A549 (cell line): ENCODE measurements at regions not wholly inside any gene's neighbourhood (a gene's known extent, or its start where the extent isn't known, plus 50 kb on each side); places are given as distances from the start of the nearest gene placed in this dataset.

Experiments used
- ATAC-seq, 2 experiments: fragments of 200-7000 bp in 1 of 2; fragments of >200 bp in 1 of 2; cut with Nextera tagmentation in 1 of 2; cut with Tn5 transposase in 1 of 2; 3 replicates each; pipeline versions ENCODE4 v1.8.0 to v1.9.1; 2018 to 2020; ENCODE audit warnings: mild to moderate bottlenecking in 1 of 2, moderate library complexity in 1 of 2
- CTCF ChIA-PET: fragments of 300-600 bp; sonication (Branson Sonifier 250); formaldehyde crosslinking; extraction: SDS; loops from one replicate; lab custom pipeline; 2021; ENCODE audit warnings: antibody characterized with exemption, inconsistent platforms; lab: Yijun Ruan, JAX
- POLR2A ChIA-PET: fragments of 350-600 bp; formaldehyde crosslinking; extraction: SDS; loops from one replicate; lab custom pipeline; 2021; ENCODE audit warnings: antibody characterized with exemption, inconsistent platforms; lab: Yijun Ruan, JAX
- DNase-seq, 2 experiments: peaks; one replicate each; pipeline versions ENCODE4 v3.0.0 to v3.0.0-alpha.2; 2011 to 2016; ENCODE audit warnings: low read depth in 1 of 2, low spot score in 1 of 2
- FAIRE-seq: peaks from 2 replicates; lab custom pipeline; 2011; peaks lifted over from hg19 to GRCh38; lab: Jason Lieb, UNC
- H3K27ac ChIP-seq, 2 experiments: fragments of >200 bp; sonication (Bioruptor Twin); formaldehyde crosslinking; 3 replicates each; pipeline ENCODE4 v1.5.1; 2016 to 2017
- H3K4me1 ChIP-seq: fragments of >200 bp; sonication (Bioruptor Twin); formaldehyde crosslinking; 3 replicates; pipeline ENCODE4 v1.6.1; 2016
- H3K4me2 ChIP-seq: fragments of >200 bp; sonication (Bioruptor Twin); formaldehyde crosslinking; 3 replicates; pipeline ENCODE4 v1.6.1; 2016
- H3K4me3 ChIP-seq: fragments of >200 bp; sonication (Bioruptor Twin); formaldehyde crosslinking; 3 replicates; pipeline ENCODE4 v1.5.1; 2016
- H3K9me3 ChIP-seq: fragments of >200 bp; sonication (Bioruptor Twin); formaldehyde crosslinking; 3 replicates; pipeline ENCODE4 v1.6.1; 2016
- BHLHE40 ChIP-seq: IDR thresholded peaks from 2 replicates; pipeline ENCODE4 v1.6.1; 2012; ENCODE audit warnings: low read depth, low read length, inconsistent platforms
- CBX8 ChIP-seq: fragments of 200-600 bp; sonication (generic); IDR thresholded peaks from 2 replicates; pipeline ENCODE4 v1.6.1; 2016
- CHD4 ChIP-seq: fragments of 200-600 bp; sonication (generic); IDR thresholded peaks from 2 replicates; pipeline ENCODE4 v1.6.1; 2016; ENCODE audit warnings: antibody characterized with exemption, mild to moderate bottlenecking, borderline replicate concordance
- CTCF ChIP-seq: fragments of >200 bp; sonication (Bioruptor Twin); formaldehyde crosslinking; IDR thresholded peaks from 3 replicates; pipeline ENCODE4 v1.5.1; 2016
- E2F6 ChIP-seq: IDR thresholded peaks from 2 replicates; pipeline ENCODE4 v1.6.1; 2012; ENCODE audit warnings: low read depth, borderline replicate concordance
- EHF ChIP-seq: fragments of 250-450 bp; sonication (Bioruptor Pico); IDR thresholded peaks from 2 replicates; pipeline ENCODE4 v1.5.0; 2020; ENCODE audit warnings: mild to moderate bottlenecking
- GATA3 ChIP-seq: IDR thresholded peaks from 2 replicates; pipeline ENCODE4 v1.6.1; 2012; ENCODE audit warnings: borderline replicate concordance
- HDAC2 ChIP-seq: fragments of 200-600 bp; sonication (generic); IDR thresholded peaks from 2 replicates; pipeline ENCODE4 v1.6.1; 2016
- HEYL ChIP-seq: fragments of 250-450 bp; sonication (Bioruptor Pico); IDR thresholded peaks from 2 replicates; pipeline ENCODE4 v1.8.0; 2021; ENCODE audit warnings: mild to moderate bottlenecking, moderate library complexity
- HOXA7 ChIP-seq: fragments of 250-450 bp; sonication (Bioruptor Pico); IDR thresholded peaks from 2 replicates; pipeline ENCODE4 v1.5.0; 2020; ENCODE audit warnings: mild to moderate bottlenecking, moderate library complexity
- JUN ChIP-seq, 2 experiments: fragments of >200 bp; sonication (Bioruptor Twin); formaldehyde crosslinking; IDR thresholded peaks; 2 replicates in 1 of 2; 3 replicates in 1 of 2; pipeline ENCODE4 v1.6.1; 2016 to 2017
- JUNB ChIP-seq: fragments of >200 bp; sonication (Bioruptor Twin); formaldehyde crosslinking; IDR thresholded peaks from 2 replicates; pipeline ENCODE4 v1.6.1; 2016
- KDM1A ChIP-seq: fragments of 200-600 bp; sonication (generic); IDR thresholded peaks from 2 replicates; pipeline ENCODE4 v1.6.1; 2016; ENCODE audit warnings: low read depth, mild to moderate bottlenecking
- MAZ ChIP-seq: fragments of 150-350 bp; IDR thresholded peaks from 2 replicates; pipeline ENCODE4 v1.6.1; 2014; ENCODE audit warnings: antibody characterized with exemption, low read depth, low read length, borderline replicate concordance
- NFE2L2 ChIP-seq: fragments of 150-350 bp; conservative IDR thresholded peaks from 2 replicates; pipeline ENCODE4 v1.6.1; 2014; ENCODE audit warnings: low read length
- NPAS2 ChIP-seq: fragments of 250-450 bp; sonication (Bioruptor Pico); IDR thresholded peaks from 2 replicates; pipeline ENCODE4 v1.8.0; 2022; ENCODE audit warnings: mild to moderate bottlenecking, moderate library complexity, borderline replicate concordance
- NR3C1 ChIP-seq: fragments of >200 bp; sonication (Bioruptor Twin); formaldehyde crosslinking; IDR thresholded peaks from 3 replicates; pipeline ENCODE4 v1.6.1; 2017
- POLR2AphosphoS2 ChIP-seq: conservative IDR thresholded peaks from 2 replicates; pipeline ENCODE4 v1.6.1; 2012; ENCODE audit warnings: low read length, improper control_type of control experiment, inconsistent platforms
- RAD21 ChIP-seq, 2 experiments: fragments of >200 bp in 1 of 2; sonication (Bioruptor Twin) in 1 of 2; formaldehyde crosslinking in 1 of 2; IDR thresholded peaks in 1 of 2; conservative IDR thresholded peaks in 1 of 2; 2 replicates in 1 of 2; 3 replicates in 1 of 2; pipeline ENCODE4 v1.6.1; 2012 to 2018; ENCODE audit warnings: inconsistent platforms in 1 of 2
- RFX5 ChIP-seq: fragments of 450-650 bp; IDR thresholded peaks from 2 replicates; pipeline ENCODE4 v1.7.1; 2014; ENCODE audit warnings: antibody characterized with exemption, mild to moderate bottlenecking, moderate library complexity
- RNF2 ChIP-seq: fragments of 200-600 bp; sonication (generic); IDR thresholded peaks from 2 replicates; pipeline ENCODE4 v1.6.1; 2016; ENCODE audit warnings: low read depth, mild to moderate bottlenecking, antibody characterized with exemption, moderate library complexity, borderline replicate concordance
- SREBF2 ChIP-seq: fragments of 450-650 bp; IDR thresholded peaks from 2 replicates; pipeline ENCODE4 v1.6.1; 2014; ENCODE audit warnings: mild to moderate bottlenecking, moderate library complexity
- TFCP2L1 ChIP-seq: fragments of 250-450 bp; sonication (Bioruptor Pico); IDR thresholded peaks from 2 replicates; pipeline ENCODE4 v1.5.0; 2021; ENCODE audit warnings: mild to moderate bottlenecking
- ZSCAN20 ChIP-seq: fragments of 250-450 bp; sonication (Bioruptor Pico); IDR thresholded peaks from 2 replicates; pipeline ENCODE4 v1.8.0; 2022; ENCODE audit warnings: mild to moderate bottlenecking, moderate library complexity
- WGBS: methylation state at CpG from one replicate; pipeline ENCODE4 v1.1.6; 2017; ENCODE audit errors: missing lambda C conversion rate; 5-methylcytosine and 5-hydroxymethylcytosine counted together
- TF ChIP-seq, protein P1 (sequence below): fragments of >200 bp; sonication (Bioruptor Twin); formaldehyde crosslinking; IDR thresholded peaks from 3 replicates; pipeline ENCODE4 v1.6.1; 2016

DNA sequence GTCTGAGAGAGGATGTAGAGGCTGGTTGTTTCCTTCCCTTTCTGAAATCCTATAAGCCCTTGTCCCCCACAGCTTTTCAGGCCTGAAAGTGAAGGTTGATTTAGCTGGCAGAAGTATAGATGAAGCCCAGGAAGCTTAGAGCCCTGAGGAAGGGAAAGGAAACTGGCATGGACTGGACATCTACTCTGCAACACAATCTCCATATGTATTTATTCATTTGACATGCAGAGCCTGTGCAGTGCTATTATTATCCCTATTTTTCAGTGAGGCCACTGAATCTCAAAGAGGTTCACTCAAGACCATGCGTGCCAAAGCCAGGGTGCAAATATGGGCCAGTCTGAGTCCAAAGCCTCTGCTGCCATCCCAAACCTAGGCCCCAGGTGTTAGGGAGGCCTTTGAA lies 78.5 kb upstream of the KCND3 start:
- no peak overlapping the region for H3K27ac ChIP-seq
- H3K9me3 ChIP-seq = no peaks in the 10 kb centered on the region
- ChIA-PET CTCF (interaction anchor here (0.9 kb wide), 1 partner anchor 35 kb away, joined by 3 read pairs; no protein-coding TSS in a partner anchor), POLR2A (no interaction called here)
- H3K4me1 ChIP-seq = no peaks in the 10 kb centered on the region
- H3K4me2 ChIP-seq = no peak overlapping the region
- TF ChIP-seq JUN (IDR thresholded peaks at IDR 0.05) (no peak), POLR2AphosphoS2 (no peak), HDAC2 (no peak), CTCF (no peak), MAZ (no peak), EHF (CRISPR knock-in tag) (no peak), TFCP2L1 (CRISPR knock-in tag) (no peak), JUNB (no peak), HEYL (CRISPR knock-in tag) (no peak), NR3C1 (no peak), KDM1A (no peak), NFE2L2 (no peak), CHD4 (no peak), SREBF2 (no peak), RFX5 (no peak), NPAS2 (CRISPR knock-in tag) (no peak), HOXA7 (CRISPR knock-in tag) (no peak), GATA3 (no peak), E2F6 (no peak)
- DNase-seq = no peak
- H3K4me3 ChIP-seq = no peak overlapping the region
- WGBS = 38% methylated on average over 1 of the region's 1 CpG
- FAIRE-seq = no peak
- ATAC-seq = no peak

DNA sequence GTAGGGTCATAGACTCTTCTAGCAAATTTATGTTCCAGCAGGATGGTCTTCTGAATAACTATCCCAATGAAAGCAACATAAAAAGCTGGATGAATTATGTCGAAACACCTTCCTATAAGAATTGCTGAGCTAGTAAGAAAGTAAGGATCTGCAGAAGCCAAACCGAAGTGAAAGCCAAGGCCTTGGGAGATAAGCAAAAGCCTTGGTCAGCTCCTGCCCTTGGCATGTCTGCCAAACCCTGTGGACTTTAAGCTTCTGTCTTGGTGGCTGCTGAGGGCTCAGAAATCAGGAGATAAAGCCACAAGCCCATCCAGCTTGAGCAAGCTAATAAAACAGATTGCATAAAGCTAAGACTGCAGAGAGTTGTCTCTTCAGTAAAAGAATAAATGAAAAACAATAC lies 81.2 kb upstream of the KCND3 start:
- Histone ChIP-seq H3K4me3 (no peak overlapping the region), H3K4me2 (no peak overlapping the region), H3K4me1 (no peaks in the 10 kb centered on the region), H3K9me3 (no peaks in the 10 kb centered on the region), H3K27ac (no peak overlapping the region)
- POLR2A ChIA-PET = no interaction called here
- WGBS = 0% methylated on average over 2 of the region's 2 CpGs
- TF ChIP-seq JUN (IDR thresholded peaks at IDR 0.05) (no peak), BHLHE40 (no peak), HDAC2 (no peak), NR3C1 (no peak), RNF2 (no peak), ZSCAN20 (no peak), CBX8 (no peak), NFE2L2 (no peak), RAD21 (conservative IDR thresholded peaks at IDR 0.05 in 1 of 2, IDR thresholded peaks at IDR 0.05 in 1 of 2) (no peak), POLR2AphosphoS2 (no peak), CTCF (no peak), RFX5 (no peak)
- TF ChIP-seq, protein P1, sequence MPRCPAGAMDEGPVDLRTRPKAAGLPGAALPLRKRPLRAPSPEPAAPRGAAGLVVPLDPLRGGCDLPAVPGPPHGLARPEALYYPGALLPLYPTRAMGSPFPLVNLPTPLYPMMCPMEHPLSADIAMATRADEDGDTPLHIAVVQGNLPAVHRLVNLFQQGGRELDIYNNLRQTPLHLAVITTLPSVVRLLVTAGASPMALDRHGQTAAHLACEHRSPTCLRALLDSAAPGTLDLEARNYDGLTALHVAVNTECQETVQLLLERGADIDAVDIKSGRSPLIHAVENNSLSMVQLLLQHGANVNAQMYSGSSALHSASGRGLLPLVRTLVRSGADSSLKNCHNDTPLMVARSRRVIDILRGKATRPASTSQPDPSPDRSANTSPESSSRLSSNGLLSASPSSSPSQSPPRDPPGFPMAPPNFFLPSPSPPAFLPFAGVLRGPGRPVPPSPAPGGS = no peak
- ATAC-seq (no peak), DNase-seq (no peak), FAIRE-seq (no peak)
- CTCF ChIA-PET = no interaction called here
